Activated T-cell treated with anti-CD3 and anti-CD28 coated beads for 48 hours (primary cell): ENCODE measurements at regions not wholly inside any gene's neighbourhood (a gene's known extent, or its start where the extent isn't known, plus 50 kb on each side); places are given as distances from the start of the nearest gene placed in this dataset.
"Not testable (repeated sequence)": the region's sequence is repeated elsewhere in the genome, so short reads cannot be mapped to it uniquely, and the experiment has no call there.

Experiments used
- DNase-seq: peaks from one replicate; pipeline ENCODE4 v3.0.0-alpha.2; 2020; ENCODE audit warnings: low read depth

GRCh38 chr3:94331831-94332230, 269.0 kb downstream of the NSUN3 start:
- no peak for DNase-seq

GRCh38 chr3:94336046-94336753, 273.3 kb downstream of the NSUN3 start:
- DNase-seq = no peak

DNA sequence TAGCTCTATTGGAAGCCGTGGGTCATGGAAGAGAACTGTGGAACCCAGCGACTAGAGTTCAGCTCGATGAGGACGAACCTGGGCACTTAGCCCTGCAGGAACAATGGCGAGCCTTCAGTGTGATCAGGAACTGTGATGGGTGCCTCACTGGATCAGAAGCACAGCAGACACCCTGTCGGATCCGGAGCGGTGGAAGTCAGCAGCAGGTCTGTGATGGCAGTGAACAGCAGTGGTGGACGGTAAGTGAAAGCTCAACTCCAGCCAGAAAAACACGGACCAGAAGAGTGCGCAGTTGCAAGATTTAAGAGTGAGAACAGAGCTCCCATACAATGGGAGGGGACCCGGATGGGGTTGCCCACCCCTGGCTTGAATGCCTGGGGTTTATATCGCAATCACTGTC, 282.2 kb downstream of the NSUN3 start:
- DNase-seq = no peak

DNA sequence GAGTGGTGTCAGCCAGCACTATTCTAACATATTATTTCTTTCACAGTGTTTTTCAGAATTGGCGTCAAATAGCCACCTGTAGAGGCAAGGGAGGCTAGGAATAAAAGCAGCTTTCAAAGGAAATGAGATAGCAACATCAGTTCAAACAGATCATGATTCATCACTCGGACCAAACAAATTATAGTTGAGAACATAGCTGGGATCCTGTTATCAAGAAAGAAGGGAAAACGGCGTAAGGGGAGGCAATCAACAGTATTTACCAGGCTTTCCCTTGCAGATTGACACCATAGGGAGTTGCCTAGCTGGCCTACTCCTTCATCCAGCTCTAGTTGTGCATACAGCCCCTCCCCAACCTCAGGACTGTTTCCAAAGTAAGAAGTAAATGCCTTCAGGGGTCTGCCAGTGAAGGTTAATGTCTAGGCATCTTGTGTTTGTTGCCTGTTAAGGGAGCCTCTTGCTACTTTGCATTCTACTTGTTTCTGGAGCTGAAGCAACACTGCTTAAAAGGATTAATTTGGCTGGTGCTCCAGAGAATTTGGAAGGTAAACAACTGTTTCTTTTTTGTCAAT, 286.5 kb downstream of the NSUN3 start:
- DNase-seq = no peak

- no peak for DNase-seq
Observed at GRCh38 chr3:94356581-94356980, 293.7 kb downstream of the NSUN3 start.

DNA sequence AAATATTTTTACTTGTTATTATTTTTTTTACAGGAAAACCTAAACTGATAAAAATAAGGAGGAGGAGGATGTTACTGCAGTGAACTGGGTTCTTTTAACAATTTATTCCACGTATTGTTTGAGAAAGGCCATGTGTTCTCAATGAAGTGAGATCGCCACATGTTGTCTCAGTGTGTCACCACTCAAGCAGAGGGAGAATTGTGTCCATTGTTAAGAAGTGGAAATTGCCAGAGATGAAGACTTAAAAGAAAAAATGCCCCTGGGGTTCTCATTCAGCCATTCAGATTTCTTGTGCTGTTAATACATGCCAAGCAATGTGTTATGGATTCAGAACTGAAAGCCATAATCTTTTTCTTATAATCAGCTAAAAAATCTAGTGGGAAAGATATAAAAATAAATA, 297.1 kb downstream of the NSUN3 start:
- DNase-seq = no peak

DNA sequence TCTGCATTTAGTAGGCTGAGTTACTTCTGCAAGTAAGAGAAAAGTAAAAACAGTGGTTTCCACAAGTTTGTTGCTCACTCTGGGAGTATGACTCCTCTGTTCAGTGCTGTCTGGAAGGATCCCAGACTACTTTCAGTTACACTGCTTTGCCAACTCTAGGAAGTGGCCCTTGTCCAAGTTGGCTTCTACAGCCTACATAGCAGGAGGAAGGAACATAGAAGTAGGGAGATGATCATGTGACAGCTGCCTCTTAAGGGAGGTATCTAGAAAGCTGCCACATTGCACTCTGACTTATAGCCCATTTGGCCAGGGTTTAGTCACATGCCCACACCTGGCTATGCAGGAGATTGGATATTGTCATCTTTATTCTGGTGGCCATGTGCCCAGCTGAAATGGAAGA, 298.1 kb downstream of the NSUN3 start:
- no peak for DNase-seq

DNA sequence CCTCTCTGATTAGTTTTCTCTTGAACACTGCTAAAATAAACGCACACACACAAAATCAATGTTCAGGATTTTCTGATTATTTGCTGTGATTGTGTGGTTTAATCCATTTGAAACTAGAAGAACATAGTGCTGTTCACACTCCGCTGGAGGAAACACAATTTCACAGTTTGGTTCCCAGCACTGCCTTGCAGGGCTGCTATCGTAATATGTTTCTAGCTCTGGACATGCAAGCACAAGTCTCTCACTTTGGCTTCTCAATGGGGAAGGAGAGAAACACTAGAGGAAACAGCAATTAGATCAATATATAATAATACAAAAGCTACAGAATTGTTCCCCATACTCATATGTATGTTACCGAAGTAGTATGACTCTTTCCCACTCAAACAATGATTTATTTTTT, 299.5 kb downstream of the NSUN3 start:
- DNase-seq = no peak

GRCh38 chr3:94365006-94365405, 302.1 kb downstream of the NSUN3 start:
- DNase-seq = no peak

- no peak for DNase-seq
Observed at GRCh38 chr3:94372026-94372425, 309.2 kb downstream of the NSUN3 start.

DNA sequence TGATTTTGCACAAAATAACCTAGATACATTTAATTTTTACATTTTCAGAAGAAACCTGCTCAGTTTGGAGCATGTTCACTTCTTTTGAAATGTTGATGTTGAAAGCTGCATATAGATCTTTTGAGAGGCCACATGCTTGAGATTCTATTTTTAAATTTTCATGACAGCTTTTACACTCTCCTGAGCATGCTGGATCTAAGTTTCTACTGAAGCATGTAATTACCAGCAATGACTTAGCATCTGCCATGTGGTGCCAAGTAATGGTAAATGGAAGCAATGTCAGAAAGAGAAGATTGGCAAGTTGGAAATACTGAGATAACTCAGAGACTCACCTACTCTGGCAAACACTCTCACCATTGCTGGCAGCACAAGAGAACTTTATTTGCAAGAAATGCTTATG, 310.6 kb downstream of the NSUN3 start:
- DNase-seq = no peak

GRCh38 chr3:94374439-94375161, 311.7 kb downstream of the NSUN3 start:
- no peak for DNase-seq

- not testable (repeated sequence) for DNase-seq
Observed at GRCh38 chr3:94377123-94377696, 314.3 kb downstream of the NSUN3 start.

GRCh38 chr3:94377863-94378262, 315.0 kb downstream of the NSUN3 start:
- not testable (repeated sequence) for DNase-seq

- DNase-seq = no peak
Observed at GRCh38 chr3:94378322-94378721, 315.5 kb downstream of the NSUN3 start.

GRCh38 chr3:94379264-94379663, 316.4 kb downstream of the NSUN3 start:
- DNase-seq = no peak

DNA sequence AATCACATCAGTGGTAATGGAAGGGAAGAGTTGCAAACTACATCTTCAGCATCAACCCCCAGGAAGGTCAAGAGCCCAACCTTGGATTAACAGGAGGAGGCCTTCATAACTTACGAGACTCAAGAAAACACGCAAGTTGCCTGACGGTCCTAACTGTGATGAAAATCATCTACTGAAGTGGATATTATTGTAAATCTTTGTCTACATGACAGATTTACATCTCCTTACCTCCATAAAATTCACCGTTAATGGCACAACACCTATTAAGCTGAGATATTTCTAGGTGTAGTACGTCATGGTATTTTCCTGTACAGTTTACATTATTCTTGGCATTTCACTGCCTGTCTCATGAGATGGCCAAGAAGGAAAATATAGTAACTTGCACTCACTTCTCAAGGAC, 332.0 kb downstream of the NSUN3 start:
- no peak for DNase-seq

DNA sequence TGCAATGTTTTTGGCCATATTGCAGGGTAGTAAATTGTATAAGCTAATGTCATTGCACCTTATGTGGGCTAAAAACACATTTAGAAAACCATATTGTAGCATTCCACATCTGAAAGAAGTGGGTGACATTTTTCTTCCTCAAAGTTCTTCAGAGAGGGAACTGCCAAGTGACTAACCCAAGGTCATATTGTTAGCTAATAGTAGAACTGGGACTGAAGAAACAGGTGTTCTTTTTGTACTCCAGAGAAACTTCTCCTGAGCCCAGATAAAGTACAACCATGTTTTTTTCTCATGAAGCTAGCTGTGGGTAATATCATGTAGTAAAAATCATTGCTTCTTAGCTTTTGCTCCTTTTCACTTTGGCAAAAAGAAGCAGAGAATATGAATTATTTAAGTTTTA, 333.0 kb downstream of the NSUN3 start:
- no peak for DNase-seq

- DNase-seq = no peak
Observed at GRCh38 chr3:94398036-94398435, 335.2 kb downstream of the NSUN3 start.

DNA sequence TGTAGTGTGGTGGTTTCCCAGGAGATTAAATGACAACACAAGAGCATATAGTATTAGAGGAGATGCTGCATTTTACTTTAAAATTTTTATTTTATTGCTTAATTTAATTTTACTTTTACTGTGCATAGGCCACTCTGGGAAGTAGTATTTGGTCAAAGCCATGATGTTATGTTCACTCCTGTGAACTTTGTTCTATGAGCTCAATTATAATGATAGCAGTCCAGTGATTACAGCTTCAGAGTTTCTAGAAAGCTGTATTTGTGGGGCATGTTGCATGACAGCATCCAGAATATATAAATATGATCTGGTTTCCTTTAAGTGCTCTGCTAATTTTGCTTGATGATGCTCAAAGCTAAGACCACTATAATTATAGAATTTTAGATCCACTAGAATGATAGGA, 338.6 kb downstream of the NSUN3 start:
- no peak for DNase-seq

DNA sequence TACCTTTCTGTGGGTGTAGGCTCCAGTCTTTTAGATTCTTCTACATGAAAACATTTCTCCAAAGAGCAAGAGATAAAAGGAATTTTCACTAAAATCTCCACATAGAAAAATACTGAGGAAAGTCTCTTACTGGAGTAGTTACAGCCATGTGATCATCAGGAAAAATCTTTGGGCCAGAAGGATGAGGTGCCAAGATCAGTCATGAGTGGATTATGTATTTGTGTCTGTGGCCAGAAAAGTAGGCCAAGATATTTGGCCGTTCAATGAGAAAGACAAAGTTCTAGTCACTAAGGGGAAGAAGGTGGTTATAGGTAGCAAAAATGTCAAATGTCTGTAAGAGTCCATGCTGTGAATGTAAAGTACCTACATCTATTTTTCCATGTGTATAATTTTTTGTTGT, 339.3 kb downstream of the NSUN3 start:
- no peak for DNase-seq

- no peak for DNase-seq
Observed at GRCh38 chr3:94405258-94406035, 342.6 kb downstream of the NSUN3 start.
